GM12873 (cell line): ENCODE measurements at regions not wholly inside any gene's neighbourhood (a gene's known extent, or its start where the extent isn't known, plus 50 kb on each side); places are given as distances from the start of the nearest gene placed in this dataset.

ENCODE experiments used
- TF ChIP-seq, protein P1 (sequence below): IDR thresholded peaks from 2 replicates; pipeline ENCODE4 v1.5.1; 2012; ENCODE audit warnings: low read depth, mild to moderate bottlenecking, moderate library complexity, low read length, control low read depth; ENCODE audit not compliant: insufficient read depth; ENCODE audit errors: missing control alignments

GRCh38 chr9:90724880-90725279, 76.7 kb upstream of the SYK start:
- TF ChIP-seq, protein P1, sequence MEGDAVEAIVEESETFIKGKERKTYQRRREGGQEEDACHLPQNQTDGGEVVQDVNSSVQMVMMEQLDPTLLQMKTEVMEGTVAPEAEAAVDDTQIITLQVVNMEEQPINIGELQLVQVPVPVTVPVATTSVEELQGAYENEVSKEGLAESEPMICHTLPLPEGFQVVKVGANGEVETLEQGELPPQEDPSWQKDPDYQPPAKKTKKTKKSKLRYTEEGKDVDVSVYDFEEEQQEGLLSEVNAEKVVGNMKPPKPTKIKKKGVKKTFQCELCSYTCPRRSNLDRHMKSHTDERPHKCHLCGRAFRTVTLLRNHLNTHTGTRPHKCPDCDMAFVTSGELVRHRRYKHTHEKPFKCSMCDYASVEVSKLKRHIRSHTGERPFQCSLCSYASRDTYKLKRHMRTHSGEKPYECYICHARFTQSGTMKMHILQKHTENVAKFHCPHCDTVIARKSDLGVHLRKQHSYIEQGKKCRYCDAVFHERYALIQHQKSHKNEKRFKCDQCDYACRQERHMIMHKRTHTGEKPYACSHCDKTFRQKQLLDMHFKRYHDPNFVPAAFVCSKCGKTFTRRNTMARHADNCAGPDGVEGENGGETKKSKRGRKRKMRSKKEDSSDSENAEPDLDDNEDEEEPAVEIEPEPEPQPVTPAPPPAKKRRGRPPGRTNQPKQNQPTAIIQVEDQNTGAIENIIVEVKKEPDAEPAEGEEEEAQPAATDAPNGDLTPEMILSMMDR: no peak

- TF ChIP-seq, protein P1: no peak
These were observed 77.5 kb upstream of the SYK start for GRCh38 chr9:90724112-90724511.

DNA sequence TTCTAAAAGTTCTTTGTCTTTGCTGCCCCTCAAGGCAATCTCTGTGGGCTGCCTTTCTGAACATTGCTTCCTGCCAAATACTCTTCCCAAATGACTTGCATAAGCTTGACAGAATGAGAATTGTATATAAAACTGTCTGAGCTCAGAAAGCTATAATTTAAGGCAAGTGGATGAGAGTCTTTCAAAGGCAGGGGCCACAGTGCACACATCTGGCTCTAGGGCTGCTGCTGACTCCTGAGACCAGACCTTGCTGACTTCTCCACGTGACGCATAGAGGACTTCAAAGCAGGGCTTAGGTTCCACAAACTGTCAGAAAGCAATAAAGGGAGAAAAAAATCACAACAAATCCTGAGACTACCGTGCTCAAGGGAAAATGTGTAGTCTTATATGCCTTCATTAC, 79.4 kb upstream of the DIRAS2 start:
- TF ChIP-seq, protein P1: no peak

DNA sequence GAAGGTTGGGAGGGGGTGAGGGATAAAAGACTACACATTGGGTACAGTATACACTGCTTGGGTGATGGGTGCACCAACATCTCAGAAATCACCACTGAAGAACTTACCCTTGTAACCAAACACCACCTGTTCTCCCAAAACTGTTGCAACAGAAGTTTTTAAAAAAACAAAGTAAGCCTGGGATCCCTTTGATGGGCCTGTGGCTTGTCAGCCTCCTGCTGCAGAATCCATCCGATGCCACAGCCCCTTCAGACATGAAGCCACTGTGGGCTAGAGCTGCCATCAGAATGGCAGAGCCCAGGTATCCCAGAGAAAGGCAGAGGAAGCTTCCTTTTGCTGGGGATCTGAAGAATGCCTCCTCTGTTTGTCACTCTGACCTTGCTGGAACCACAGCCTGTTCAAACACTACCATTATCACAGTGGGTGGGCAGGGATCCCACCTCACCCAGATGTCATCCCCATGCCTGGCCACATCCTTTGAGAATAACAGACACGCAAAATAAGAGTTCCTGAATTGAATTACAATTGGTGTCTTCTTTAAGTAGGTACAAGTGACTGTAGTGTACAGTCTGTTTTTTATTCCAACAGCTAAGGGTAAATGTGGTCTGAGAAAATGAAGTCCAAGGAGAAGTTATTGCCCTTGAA, 78.1 kb upstream of the DIRAS2 start:
- TF ChIP-seq, protein P1: no peak

DNA sequence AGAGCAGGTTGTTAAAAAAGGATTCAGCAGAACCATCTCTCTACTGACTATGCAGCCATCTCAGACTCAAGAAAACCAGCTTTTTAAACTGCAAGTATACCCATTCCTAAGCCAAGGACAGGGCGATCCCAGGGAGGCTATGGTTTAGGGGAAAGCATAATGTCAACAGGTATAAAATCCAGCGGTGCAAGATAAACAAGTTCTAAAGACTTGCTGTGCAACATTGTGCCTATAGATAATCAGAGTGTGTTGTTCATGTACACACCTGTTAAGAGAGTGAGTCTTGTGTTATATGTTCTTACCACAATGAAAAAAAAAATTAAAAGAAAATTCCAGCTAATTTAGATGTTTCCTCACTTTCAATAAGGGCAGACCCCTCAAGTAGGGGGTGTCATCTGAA, 63.6 kb upstream of the DIRAS2 start:
- TF ChIP-seq, protein P1: no peak

- TF ChIP-seq, protein P1: no peak
These were observed 59.9 kb upstream of the DIRAS2 start for GRCh38 chr9:90702441-90702955.

GRCh38 chr9:90698871-90699440, 56.3 kb upstream of the DIRAS2 start:
- TF ChIP-seq, protein P1: no peak
